PC-9 (cell line): ENCODE measurements at regions not wholly inside any gene's neighbourhood (a gene's known extent, or its start where the extent isn't known, plus 50 kb on each side); places are given as distances from the start of the nearest gene placed in this dataset.

Experiments used
- BruUV-seq: library from RNA; stranded (reverse); fragments of 400-500 nt; replicated peaks from 2 replicates; lab custom pipeline; 2021; lab: Mats Ljungman, UMichigan
- CTCF ChIA-PET: fragments of 300-600 bp; sonication (Branson Sonifier 250); formaldehyde crosslinking; loops from one replicate; lab custom pipeline; 2022; ENCODE audit warnings: antibody characterized with exemption; lab: Charles Lee
- POLR2A ChIA-PET: fragments of 300-600 bp; sonication (Branson Sonifier 250); formaldehyde crosslinking; loops from one replicate; lab custom pipeline; 2022; ENCODE audit warnings: antibody characterized with exemption; ENCODE audit not compliant: unreplicated experiment; lab: Charles Lee
- DNase-seq, 2 experiments: peaks; one replicate each; pipeline versions ENCODE4 v3.0.0 to v3.0.0-alpha.2; 2015 to 2022; ENCODE audit warnings: mixed read lengths in 1 of 2
- H2AFZ ChIP-seq: fragments of 200-600 bp; sonication (generic); 2 replicates; pipeline ENCODE4 v1.8.1; 2017; ENCODE audit warnings: antibody characterized with exemption
- H3F3A ChIP-seq: fragments of 200-600 bp; sonication (generic); 2 replicates; pipeline ENCODE4 v1.8.1; 2017; ENCODE audit warnings: antibody characterized with exemption, mild to moderate bottlenecking, low read depth; ENCODE audit not compliant: insufficient read depth
- H3K27ac ChIP-seq: fragments of 200-600 bp; sonication (generic); 2 replicates; pipeline ENCODE4 v1.6.1; 2016; ENCODE audit warnings: mixed run types
- H3K27me3 ChIP-seq: fragments of 200-600 bp; sonication (generic); 2 replicates; pipeline ENCODE4 v1.6.1; 2016; ENCODE audit warnings: low read depth, mixed run types; ENCODE audit not compliant: insufficient read depth
- H3K36me3 ChIP-seq: fragments of 200-600 bp; sonication (generic); 2 replicates; pipeline ENCODE4 v1.6.1; 2016; ENCODE audit warnings: low read depth, mixed run types
- H3K4me1 ChIP-seq: fragments of 200-600 bp; sonication (generic); replicated peaks from 2 replicates; pipeline ENCODE4 v1.6.1; 2016; ENCODE audit warnings: mixed run types; ENCODE audit not compliant: insufficient read depth
- H3K4me2 ChIP-seq: fragments of 200-600 bp; sonication (generic); 2 replicates; pipeline ENCODE4 v1.6.1; 2017; ENCODE audit warnings: mixed run types
- H3K4me3 ChIP-seq: fragments of 200-600 bp; sonication (generic); 2 replicates; pipeline ENCODE4 v1.6.1; 2016; ENCODE audit warnings: mixed run types
- H3K79me2 ChIP-seq: fragments of 200-600 bp; sonication (generic); 2 replicates; pipeline ENCODE4 v1.6.1; 2017; ENCODE audit warnings: low read depth, mixed run types
- H3K9me2 ChIP-seq: fragments of 200-600 bp; sonication (generic); 2 replicates; pipeline ENCODE4 v1.8.1; 2017; ENCODE audit warnings: mild to moderate bottlenecking; ENCODE audit not compliant: insufficient read depth
- H3K9me3 ChIP-seq: fragments of 200-600 bp; sonication (generic); 2 replicates; pipeline ENCODE4 v1.8.1; 2016; ENCODE audit warnings: low read depth; ENCODE audit not compliant: insufficient read depth
- H4K20me1 ChIP-seq: fragments of 200-600 bp; sonication (generic); 2 replicates; pipeline ENCODE4 v1.8.1; 2017; ENCODE audit not compliant: insufficient read depth
- CTCF ChIP-seq: fragments of 200-600 bp; sonication (generic); conservative IDR thresholded peaks from 2 replicates; pipeline ENCODE4 v1.6.1; 2017; ENCODE audit warnings: mixed run types, antibody characterized with exemption, mild to moderate bottlenecking, moderate library complexity
- EZH2 ChIP-seq: fragments of 200-600 bp; sonication (generic); IDR thresholded peaks from 2 replicates; pipeline ENCODE4 v1.8.0; 2017; ENCODE audit warnings: antibody characterized with exemption, low read depth
- intact Hi-C: fragments of 100-400 bp; cut with micrococcal nuclease; formaldehyde crosslinking; loops from one replicate; pipeline ENCODE4 v1.10.0; 2022; ENCODE audit not compliant: unreplicated experiment

GRCh38 chr4:116342143-116342542 lies 743.2 kb downstream of the TRAM1L1 start:
- intact Hi-C loops: no loop called here
- no TSS peak for BruUV-seq
- Histone ChIP-seq H3K4me2 (no peak overlapping the region), H3K4me3 (no peak overlapping the region), H3K9me2 (no peaks in the 10 kb centered on the region), H3K9me3 (no peaks in the 10 kb centered on the region), H3K79me2 (no peaks in the 10 kb centered on the region), H3K4me1 (no peaks in the 10 kb centered on the region), H2AFZ (no peak overlapping the region), H4K20me1 (no peaks in the 10 kb centered on the region), H3K36me3 (no peaks in the 10 kb centered on the region), H3F3A (no peaks in the 10 kb centered on the region), H3K27ac (no peak overlapping the region), H3K27me3 (no peaks in the 10 kb centered on the region)
- CTCF ChIA-PET: no interaction called here
- POLR2A ChIA-PET: no interaction called here
- no peak for TF ChIP-seq CTCF
- no peak for TF ChIP-seq EZH2
- DNase-seq: no peak

GRCh38 chr4:116332508-116332907 lies 752.9 kb downstream of the TRAM1L1 start:
- H3K9me3 ChIP-seq: no peaks in the 10 kb centered on the region
- H3F3A ChIP-seq: no peaks in the 10 kb centered on the region
- H3K4me3 ChIP-seq: no peak overlapping the region
- no peaks in the 10 kb centered on the region for H3K36me3 ChIP-seq
- H3K4me1 ChIP-seq: no peaks in the 10 kb centered on the region
- H3K4me2 ChIP-seq: no peak overlapping the region
- POLR2A ChIA-PET: no interaction called here
- no peaks in the 10 kb centered on the region for H3K27me3 ChIP-seq
- H3K9me2 ChIP-seq: no peaks in the 10 kb centered on the region
- DNase-seq: no peak
- H3K27ac ChIP-seq: no peak overlapping the region
- no peak for TF ChIP-seq EZH2
- no peak for TF ChIP-seq CTCF
- no peaks in the 10 kb centered on the region for H4K20me1 ChIP-seq
- CTCF ChIA-PET: no interaction called here
- BruUV-seq: no TSS peak
- H2AFZ ChIP-seq: no peak overlapping the region
- intact Hi-C loops: no loop called here
- no peaks in the 10 kb centered on the region for H3K79me2 ChIP-seq

- Histone ChIP-seq H3K4me2 (no peak overlapping the region), H3K27ac (no peak overlapping the region), H3K9me3 (no peaks in the 10 kb centered on the region), H3K79me2 (no peaks in the 10 kb centered on the region), H3F3A (no peaks in the 10 kb centered on the region), H3K27me3 (no peaks in the 10 kb centered on the region), H3K36me3 (no peaks in the 10 kb centered on the region), H3K9me2 (no peaks in the 10 kb centered on the region), H2AFZ (no peak overlapping the region), H3K4me1 (no peaks in the 10 kb centered on the region), H4K20me1 (no peaks in the 10 kb centered on the region), H3K4me3 (no peak overlapping the region)
- DNase-seq: no peak
- CTCF ChIA-PET: no interaction called here
- intact Hi-C loops: no loop called here
- POLR2A ChIA-PET: no interaction called here
- no TSS peak for BruUV-seq
- TF ChIP-seq EZH2: no peak
- no peak for TF ChIP-seq CTCF
These were observed 757.0 kb downstream of the TRAM1L1 start for GRCh38 chr4:116328261-116328860.
